A673 (cell line): ENCODE measurements at regions not wholly inside any gene's neighbourhood (a gene's known extent, or its start where the extent isn't known, plus 50 kb on each side); places are given as distances from the start of the nearest gene placed in this dataset.

Source experiments
- BruUV-seq: library from RNA; stranded (reverse); fragments of 400-500 nt; replicated peaks from 2 replicates; lab custom pipeline; 2021; lab: Mats Ljungman, UMichigan
- CTCF ChIA-PET: fragments of 300-600 bp; sonication (Branson Sonifier 250); formaldehyde crosslinking; loops from one replicate; lab custom pipeline; 2022; ENCODE audit warnings: antibody characterized with exemption; lab: Charles Lee
- POLR2A ChIA-PET: fragments of 300-600 bp; sonication (Branson Sonifier 250); formaldehyde crosslinking; loops from one replicate; lab custom pipeline; 2022; ENCODE audit warnings: antibody characterized with exemption; ENCODE audit not compliant: low non-redundant PET; lab: Charles Lee
- DNase-seq: peaks from one replicate; pipeline ENCODE4 v3.0.0-alpha.2; 2015; ENCODE audit warnings: low spot score
- H3K27ac ChIP-seq: fragments of 200-600 bp; sonication (generic); 2 replicates; pipeline ENCODE4 v1.5.1; 2016; ENCODE audit warnings: mixed run types, low read depth, mild to moderate bottlenecking, mixed read lengths, antibody characterized with exemption, low read length; ENCODE audit not compliant: poor library complexity, severe bottlenecking
- H3K27me3 ChIP-seq: fragments of 200-600 bp; sonication (generic); replicated peaks from 2 replicates; pipeline ENCODE4 v1.6.1; 2017; ENCODE audit warnings: mixed run types, low read depth, mild to moderate bottlenecking, mixed read lengths, antibody characterized with exemption, low read length; ENCODE audit not compliant: insufficient read depth, poor library complexity
- H3K36me3 ChIP-seq: fragments of 200-600 bp; sonication (generic); 2 replicates; pipeline ENCODE4 v1.6.1; 2016; ENCODE audit warnings: mixed run types, mild to moderate bottlenecking, mixed read lengths, antibody characterized with exemption, low read length; ENCODE audit not compliant: insufficient read depth, poor library complexity, severe bottlenecking
- H3K4me1 ChIP-seq: fragments of 200-600 bp; sonication (generic); 2 replicates; pipeline ENCODE4 v1.6.1; 2017; ENCODE audit warnings: mixed run types, mild to moderate bottlenecking, mixed read lengths, antibody characterized with exemption, low read length; ENCODE audit not compliant: insufficient read depth, poor library complexity, severe bottlenecking
- H3K4me3 ChIP-seq: fragments of 200-600 bp; sonication (generic); 2 replicates; pipeline ENCODE4 v1.5.1; 2016; ENCODE audit warnings: low read depth, mixed run types, mild to moderate bottlenecking, mixed read lengths, low read length; ENCODE audit not compliant: poor library complexity, severe bottlenecking
- H3K9me3 ChIP-seq: fragments of 200-600 bp; sonication (generic); 2 replicates; pipeline ENCODE4 v1.6.1; 2016; ENCODE audit warnings: mixed run types, low read depth, mild to moderate bottlenecking, mixed read lengths, antibody characterized with exemption, low read length; ENCODE audit not compliant: poor library complexity, severe bottlenecking
- CTCF ChIP-seq: fragments of 300-800, 200-600 bp; sonication (generic); conservative IDR thresholded peaks from 2 replicates; pipeline ENCODE4 v1.5.1; 2017; ENCODE audit warnings: low read depth, mild to moderate bottlenecking, antibody characterized with exemption, low read length, moderate library complexity, mixed read lengths
- EZH2 ChIP-seq: fragments of 200-600 bp; sonication (generic); IDR thresholded peaks from 2 replicates; pipeline ENCODE4 v1.6.1; 2017; ENCODE audit warnings: borderline replicate concordance, low read depth, mild to moderate bottlenecking, mixed read lengths, antibody characterized with exemption, low read length; ENCODE audit not compliant: poor library complexity, severe bottlenecking
- intact Hi-C: fragments of 100-400 bp; cut with micrococcal nuclease; formaldehyde crosslinking; loops from one replicate; pipeline ENCODE4 v1.10.0; 2022; ENCODE audit not compliant: unreplicated experiment

GRCh38 chr5:93275376-93275775 lies 305.6 kb downstream of the NR2F1-AS1 start:
- Histone ChIP-seq H3K9me3 (no peaks in the 10 kb centered on the region), H3K27me3 (no peaks in the 10 kb centered on the region), H3K27ac (no peak overlapping the region), H3K36me3 (no peaks in the 10 kb centered on the region), H3K4me3 (no peak overlapping the region), H3K4me1 (peaks cover 31% of the 10 kb centered on the region)
- ChIA-PET POLR2A (no interaction called here), CTCF (no interaction called here)
- TF ChIP-seq EZH2 (no peak), CTCF (no peak)
- BruUV-seq = no TSS peak
- intact Hi-C loops = no loop called here
- no peak for DNase-seq

- no peaks in the 10 kb centered on the region for H3K36me3 ChIP-seq
- no peaks in the 10 kb centered on the region for H3K9me3 ChIP-seq
- TF ChIP-seq EZH2 (no peak), CTCF (no peak)
- intact Hi-C loops = no loop called here
- H3K4me3 ChIP-seq = no peak overlapping the region
- POLR2A ChIA-PET = interaction anchor here (0.6 kb wide), 1 partner anchor 1301 kb away, joined by 3 read pairs; no protein-coding TSS in a partner anchor
- no peaks in the 10 kb centered on the region for H3K27me3 ChIP-seq
- peaks cover 23% of the 10 kb centered on the region for H3K4me1 ChIP-seq
- no peak overlapping the region for H3K27ac ChIP-seq
- no TSS peak for BruUV-seq
- CTCF ChIA-PET = no interaction called here
- DNase-seq = peak; percentile 5
Measured at GRCh38 chr5:93274291-93274690, 306.7 kb downstream of the NR2F1-AS1 start.

GRCh38 chr5:93273176-93273575 lies 307.8 kb downstream of the NR2F1-AS1 start:
- ChIA-PET CTCF (no interaction called here), POLR2A (no interaction called here)
- no peak overlapping the region for H3K27ac ChIP-seq
- BruUV-seq = no TSS peak
- no peaks in the 10 kb centered on the region for H3K9me3 ChIP-seq
- TF ChIP-seq EZH2 = no peak
- TF ChIP-seq CTCF = no peak
- intact Hi-C loops = no loop called here
- H3K36me3 ChIP-seq = no peaks in the 10 kb centered on the region
- peaks cover 12% of the 10 kb centered on the region for H3K4me1 ChIP-seq
- H3K4me3 ChIP-seq = no peak overlapping the region
- H3K27me3 ChIP-seq = no peaks in the 10 kb centered on the region
- no peak for DNase-seq
